HepG2 (cell line): ENCODE measurements at regions not wholly inside any gene's neighbourhood (a gene's known extent, or its start where the extent isn't known, plus 50 kb on each side); places are given as distances from the start of the nearest gene placed in this dataset.
A peak's percentile ranks its signal among the peaks of the same experiment; 100 is the strongest.

Experiments used
- ATAC-seq: fragments of 200-7000 bp; cut with Tn5 transposase; 3 replicates; pipeline ENCODE4 v1.9.1; 2020; ENCODE audit warnings: mild to moderate bottlenecking, moderate library complexity
- BruUV-seq: library from RNA; stranded (reverse); fragments of 400-500 nt; replicated peaks from 2 replicates; lab custom pipeline; 2021; lab: Mats Ljungman, UMichigan
- CTCF ChIA-PET: fragments of 300-600 bp; formaldehyde crosslinking; extraction: SDS; loops from one replicate; lab custom pipeline; 2021; ENCODE audit warnings: low total read pairs, inconsistent platforms, low intra/inter-chr PET ratio; lab: Yijun Ruan, JAX
- POLR2A ChIA-PET: fragments of 350-600 bp; sonication (Branson Sonifier 250); formaldehyde crosslinking; loops from one replicate; lab custom pipeline; 2020; ENCODE audit warnings: antibody characterized with exemption, inconsistent platforms; lab: Yijun Ruan, JAX
- DNase-seq: peaks from one replicate; pipeline ENCODE4 v3.0.0-alpha.2; 2015; ENCODE audit warnings: low spot score
- FAIRE-seq: peaks from 3 replicates; lab custom pipeline; 2011; peaks lifted over from hg19 to GRCh38; lab: Jason Lieb, UNC
- H2AFZ ChIP-seq: one replicate; pipeline ENCODE4 v1.6.1; 2011; ENCODE audit warnings: low read length, inconsistent platforms
- H3K27ac ChIP-seq: fragments of 300-600 bp; 3 replicates; pipeline ENCODE4 v1.8.0; 2011; ENCODE audit warnings: mixed run types, mild to moderate bottlenecking, mixed read lengths, low read length, inconsistent platforms; ENCODE audit not compliant: insufficient read depth; ENCODE audit errors: extremely low read length
- H3K27me3 ChIP-seq, 2 experiments: fragments of 200-600 bp in 1 of 2; 2 replicates in 1 of 2; 3 replicates in 1 of 2; pipeline versions ENCODE4 v1.6.0 to v1.8.0; 2011; ENCODE audit warnings: low read length in 2 of 2, mild to moderate bottlenecking in 2 of 2, moderate library complexity in 2 of 2, inconsistent platforms in 1 of 2; ENCODE audit not compliant: insufficient read depth in 2 of 2, control insufficient read depth in 1 of 2
- H3K36me3 ChIP-seq, 2 experiments: fragments of 200-600 bp in 1 of 2; replicated peaks in 1 of 2; 2 replicates in 1 of 2; 3 replicates in 1 of 2; pipeline versions ENCODE4 v1.5.1 to v1.8.0; 2011; ENCODE audit warnings: low read length in 2 of 2, inconsistent platforms in 1 of 2; ENCODE audit not compliant: insufficient read depth in 2 of 2, control insufficient read depth in 1 of 2
- H3K4me1 ChIP-seq: 2 replicates; pipeline ENCODE4 v1.5.1; 2012; ENCODE audit warnings: low read length, inconsistent platforms; ENCODE audit not compliant: insufficient read depth
- H3K4me2 ChIP-seq: 2 replicates; pipeline ENCODE4 v1.6.0; 2011; ENCODE audit warnings: low read depth, low read length, inconsistent platforms
- H3K4me3 ChIP-seq, 3 experiments: fragments of 200-600 bp in 1 of 3; sonication (generic), shearing (Covaris generic) in 1 of 3; replicated peaks in 1 of 3; 2 replicates each; pipeline ENCODE4 v1.5.1; 2011 to 2016; ENCODE audit warnings: low read length in 3 of 3, inconsistent platforms in 2 of 3, low read depth in 2 of 3, mild to moderate bottlenecking in 2 of 3, control low read depth in 1 of 3, mixed read lengths in 1 of 3; ENCODE audit not compliant: insufficient read depth in 1 of 3
- H3K79me2 ChIP-seq: one replicate; pipeline ENCODE4 v1.6.1; 2011; ENCODE audit warnings: low read length, inconsistent platforms; ENCODE audit not compliant: insufficient read depth
- H3K9ac ChIP-seq: 2 replicates; pipeline ENCODE4 v1.6.0; 2011; ENCODE audit warnings: mild to moderate bottlenecking, low read depth, low read length, inconsistent platforms; ENCODE audit not compliant: insufficient read depth
- H3K9me3 ChIP-seq: 2 replicates; pipeline ENCODE4 v1.5.1; 2012; ENCODE audit warnings: mild to moderate bottlenecking, low read length
- H4K20me1 ChIP-seq: 2 replicates; pipeline ENCODE4 v1.6.0; 2011; ENCODE audit warnings: inconsistent platforms, mild to moderate bottlenecking, low read length, moderate library complexity; ENCODE audit not compliant: insufficient read depth
- GFI1 ChIP-seq: sonication (generic); formaldehyde crosslinking; IDR thresholded peaks from 2 replicates; pipeline ENCODE4 v1.5.0; 2020; ENCODE audit warnings: missing genetic modification reagents, mild to moderate bottlenecking, borderline replicate concordance
- HCFC1 ChIP-seq: fragments of 150-350 bp; IDR thresholded peaks from 2 replicates; pipeline ENCODE4 v1.6.1; 2014; ENCODE audit warnings: low read depth, low read length
- HMG20B ChIP-seq: conservative IDR thresholded peaks from 2 replicates; pipeline ENCODE4 v1.6.1; 2016; ENCODE audit warnings: missing genetic modification reagents, missing compliant biosample characterization
- JUND ChIP-seq: sonication (generic); formaldehyde crosslinking; IDR thresholded peaks from 2 replicates; pipeline ENCODE4 v1.8.0; 2022; ENCODE audit warnings: mild to moderate bottlenecking, missing genetic modification reagents
- KLF12 ChIP-seq: sonication (generic); formaldehyde crosslinking; IDR thresholded peaks from 2 replicates; pipeline ENCODE4 v1.4.0; 2020; ENCODE audit warnings: missing genetic modification reagents, borderline replicate concordance
- MAFF ChIP-seq: IDR thresholded peaks from 2 replicates; pipeline ENCODE4 v1.6.1; 2011; ENCODE audit warnings: low read depth, low read length, improper control_type of control experiment
- MAFK ChIP-seq, 2 experiments: IDR thresholded peaks in 1 of 2; conservative IDR thresholded peaks in 1 of 2; 2 replicates each; pipeline ENCODE4 v1.6.1; 2011; ENCODE audit warnings: improper control_type of control experiment in 2 of 2, low read length in 2 of 2
- MLLT10 ChIP-seq: sonication (generic); formaldehyde crosslinking; IDR thresholded peaks from 2 replicates; pipeline ENCODE4 v1.4.0; 2020; ENCODE audit warnings: missing genetic modification reagents
- MTA1 ChIP-seq: sonication (generic); formaldehyde crosslinking; IDR thresholded peaks from 2 replicates; pipeline ENCODE4 v1.4.0; 2020; ENCODE audit warnings: missing genetic modification reagents, mild to moderate bottlenecking, borderline replicate concordance
- NCOR1 ChIP-seq: fragments of 200-600 bp; sonication (generic); IDR thresholded peaks from 2 replicates; pipeline ENCODE4 v1.7.0; 2017; ENCODE audit warnings: antibody characterized with exemption, low read length, borderline replicate concordance
- NR2F1 ChIP-seq, 2 experiments: fragments of 450-650 bp in 1 of 2; formaldehyde crosslinking in 1 of 2; IDR thresholded peaks; 2 replicates each; pipeline versions ENCODE4 v1.5.0 to v1.6.1; 2016 to 2020; ENCODE audit warnings: mild to moderate bottlenecking in 1 of 2, missing compliant biosample characterization in 1 of 2, missing genetic modification reagents in 1 of 2, moderate library complexity in 1 of 2
- PCBP1 ChIP-seq: fragments of 200-400 bp; formaldehyde crosslinking; IDR thresholded peaks from 2 replicates; pipeline ENCODE4 v1.6.1; 2017; ENCODE audit warnings: mild to moderate bottlenecking, low read depth, low read length, borderline replicate concordance
- RXRA ChIP-seq: sonication (generic); formaldehyde crosslinking; IDR thresholded peaks from 2 replicates; pipeline ENCODE4 v1.5.1; 2020; ENCODE audit warnings: missing genetic modification reagents
- TBP ChIP-seq: sonication (generic); formaldehyde crosslinking; IDR thresholded peaks from 2 replicates; pipeline ENCODE4 v1.5.0; 2020; ENCODE audit warnings: missing genetic modification reagents
- ZBTB20 ChIP-seq: sonication (generic); formaldehyde crosslinking; IDR thresholded peaks from 2 replicates; pipeline ENCODE4 v1.8.1; 2023; ENCODE audit warnings: missing genetic modification reagents, low read depth, mild to moderate bottlenecking, borderline replicate concordance
- ZC3H4 ChIP-seq: sonication (generic); formaldehyde crosslinking; IDR thresholded peaks from 2 replicates; pipeline ENCODE4 v1.4.0; 2020; ENCODE audit warnings: missing genetic modification reagents, borderline replicate concordance
- ZNF24 ChIP-seq: fragments of 450-650 bp; IDR thresholded peaks from 2 replicates; pipeline ENCODE4 v1.6.1; 2017; ENCODE audit warnings: antibody characterized with exemption, mild to moderate bottlenecking
- ZNF567 ChIP-seq: sonication (generic); formaldehyde crosslinking; IDR thresholded peaks from 2 replicates; pipeline ENCODE4 v1.8.1; 2023; ENCODE audit warnings: mild to moderate bottlenecking, missing genetic modification reagents, borderline replicate concordance
- ZNF670 ChIP-seq: sonication (generic); formaldehyde crosslinking; IDR thresholded peaks from 2 replicates; pipeline ENCODE4 v1.8.0; 2022; ENCODE audit warnings: mild to moderate bottlenecking, missing genetic modification reagents, borderline replicate concordance
- ZNF672 ChIP-seq: sonication (generic); formaldehyde crosslinking; IDR thresholded peaks from 2 replicates; pipeline ENCODE4 v1.8.1; 2022; ENCODE audit warnings: missing genetic modification reagents
- ZNF75D ChIP-seq: sonication (generic); formaldehyde crosslinking; IDR thresholded peaks from 2 replicates; pipeline ENCODE4 v1.8.1; 2023; ENCODE audit warnings: missing genetic modification reagents, mild to moderate bottlenecking, borderline replicate concordance
- ZNF768 ChIP-seq: sonication (generic); formaldehyde crosslinking; IDR thresholded peaks from 2 replicates; pipeline ENCODE4 v1.4.0; 2020; ENCODE audit warnings: missing genetic modification reagents
- WGBS: methylation state at CpG from one replicate; pipeline ENCODE4 v1.1.6; 2017; ENCODE audit warnings: low lambda C conversion rate; 5-methylcytosine and 5-hydroxymethylcytosine counted together
- in situ Hi-C: cut with HindIII; loops from 2 replicates; pipeline ENCODE4 v1.10.0; 2017; ENCODE audit warnings: low pct_unique_long_range_greater_than_20kb; ENCODE audit not compliant: extremely low pct_ligation_motif_present
- intact Hi-C: fragments of 100-400 bp; cut with micrococcal nuclease; formaldehyde crosslinking; loops from one replicate; pipeline ENCODE4 v1.10.0; 2022; ENCODE audit not compliant: unreplicated experiment

- POLR2A ChIA-PET, result no interaction called here
- FAIRE-seq, result no peak
- H3K4me1 ChIP-seq, result no peaks in the 10 kb centered on the region
- H3K4me3 ChIP-seq, result no peak overlapping the region
- in situ Hi-C loops, result no loop called here
- no peak overlapping the region for H3K4me2 ChIP-seq
- DNase-seq, result no peak
- no TSS peak for BruUV-seq
- intact Hi-C loops, result no loop called here
- H3K79me2 ChIP-seq, result no peaks in the 10 kb centered on the region
- WGBS, result 5% methylated on average over 1 of the region's 1 CpG
- no peak overlapping the region for H3K9ac ChIP-seq
- H3K27ac ChIP-seq, result no peak overlapping the region
- no peak overlapping the region for H2AFZ ChIP-seq
- no peaks in the 10 kb centered on the region for H3K36me3 ChIP-seq
- ATAC-seq, result no peak
- no peaks in the 10 kb centered on the region for H4K20me1 ChIP-seq
- no peaks in the 10 kb centered on the region for H3K9me3 ChIP-seq
- H3K27me3 ChIP-seq, result peaks cover 11 to 59% of the 10 kb centered on the region in 2 experiments; a peak in 4 of 5 replicates
- TF ChIP-seq ZNF75D (CRISPR knock-in tag) (no peak), MAFF (peak; percentile 75), MTA1 (no peak), MAFK (conservative IDR thresholded peaks at IDR 0.05 in 1 of 2, IDR thresholded peaks at IDR 0.05 in 1 of 2; ENCODE audit: low read length in 2 of 2) (peak; percentile 62 to 82), HCFC1 (no peak)
- CTCF ChIA-PET, result no interaction called here
Measured at GRCh38 chr9:134498814-134499166, 142.8 kb upstream of the COL5A1 start.

- 27% methylated on average over 33 of the region's 44 CpGs for WGBS
- Histone ChIP-seq H3K27me3 (peaks cover 10 to 61% of the 10 kb centered on the region in 2 experiments; a peak in 4 of 5 replicates), H3K4me3 (no peak overlapping the region), H4K20me1 (no peaks in the 10 kb centered on the region), H2AFZ (no peak overlapping the region), H3K79me2 (no peaks in the 10 kb centered on the region), H3K4me2 (no peak overlapping the region), H3K27ac (no peak overlapping the region), H3K9ac (no peak overlapping the region), H3K9me3 (no peaks in the 10 kb centered on the region), H3K36me3 (no peaks in the 10 kb centered on the region), H3K4me1 (no peaks in the 10 kb centered on the region)
- no peak for ATAC-seq
- no TSS peak for BruUV-seq
- FAIRE-seq, result no peak
- ChIA-PET CTCF (no interaction called here), POLR2A (no interaction called here)
- in situ Hi-C loops (no loop called here), intact Hi-C loops (no loop called here)
- DNase-seq, result no peak
- TF ChIP-seq ZNF768 (CRISPR knock-in tag) (no peak), ZNF672 (CRISPR knock-in tag) (no peak), ZNF670 (CRISPR knock-in tag) (no peak), HMG20B (CRISPR knock-in tag) (no peak), NR2F1 (CRISPR knock-in tag; IDR thresholded peaks at IDR 0.05) (no peak), TBP (CRISPR knock-in tag) (no peak), ZNF24 (no peak), ZBTB20 (no peak), MLLT10 (CRISPR knock-in tag) (no peak), RXRA (CRISPR knock-in tag) (no peak), PCBP1 (no peak), ZNF567 (no peak), NCOR1 (no peak), GFI1 (no peak), ZC3H4 (no peak), JUND (CRISPR knock-in tag) (no peak), KLF12 (CRISPR knock-in tag) (no peak)
Measured at GRCh38 chr9:134500931-134501760, 140.5 kb upstream of the COL5A1 start.
